ENCODE measurements at regions not wholly inside any gene's neighbourhood (a gene's known extent, or its start where the extent isn't known, plus 50 kb on each side); places are given as distances from the start of the nearest gene placed in this dataset.

GRCh38 chr16:47938272-47938671 lies 217.5 kb downstream of the ABCC12 start:
- Histone ChIP-seq H3K27me3 (ENCODE audit: control insufficient read depth, insufficient read depth, low read length) (peaks cover 4% of the 10 kb centered on the region), H3K27ac (ENCODE audit: low read depth, low read length) (no peak overlapping the region), H3K4me3 (ENCODE audit: low read depth, low read length) (no peak overlapping the region), H3K9me3 (ENCODE audit: control insufficient read depth, insufficient read depth, low read length) (no peaks in the 10 kb centered on the region)
- DNase-seq (ENCODE audit: low read depth, low spot score), result no peak
- ChIA-PET CTCF (no interaction called here), POLR2A (no interaction called here)
- no peak for TF ChIP-seq CTCF (IDR thresholded peaks at IDR 0.05; ENCODE audit: low read depth, low read length)

DNA sequence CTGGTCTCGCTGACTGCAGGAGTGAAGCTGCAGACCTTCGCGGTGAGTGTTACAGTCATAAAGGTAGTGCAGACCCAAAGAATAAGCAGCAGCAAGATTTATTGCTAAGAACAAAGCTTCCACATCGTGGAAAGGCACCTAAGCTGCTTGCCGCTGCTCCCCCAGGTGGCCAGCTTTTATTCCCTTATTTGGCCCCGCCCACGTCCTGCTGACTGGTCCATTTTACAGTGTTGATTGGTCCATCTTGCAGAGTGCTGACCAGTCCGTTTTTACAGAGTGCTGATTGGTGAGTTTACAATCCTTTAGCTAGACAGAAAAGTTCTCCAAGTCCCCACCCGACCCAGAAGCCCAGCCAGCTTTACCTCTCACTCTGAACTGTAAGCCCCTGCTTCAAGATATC lies 227.8 kb downstream of the ABCC12 start:
- CTCF ChIA-PET, result no interaction called here
- DNase-seq (ENCODE audit: low read depth, low spot score), result no peak
- no peak for TF ChIP-seq CTCF (IDR thresholded peaks at IDR 0.05; ENCODE audit: low read depth, low read length)
- H3K9me3 ChIP-seq (ENCODE audit: control insufficient read depth, insufficient read depth, low read length), result no peaks in the 10 kb centered on the region
- POLR2A ChIA-PET, result no interaction called here
- H3K4me3 ChIP-seq (ENCODE audit: low read depth, low read length), result no peak overlapping the region
- H3K27me3 ChIP-seq (ENCODE audit: control insufficient read depth, insufficient read depth, low read length), result peaks cover 4% of the 10 kb centered on the region
- H3K27ac ChIP-seq (ENCODE audit: low read depth, low read length), result no peak overlapping the region

- ChIA-PET POLR2A (no interaction called here), CTCF (no interaction called here)
- no peak for TF ChIP-seq CTCF (IDR thresholded peaks at IDR 0.05; ENCODE audit: low read depth, low read length)
- Histone ChIP-seq H3K27me3 (ENCODE audit: control insufficient read depth, insufficient read depth, low read length) (peaks cover 4% of the 10 kb centered on the region), H3K27ac (ENCODE audit: low read depth, low read length) (no peak overlapping the region), H3K4me3 (ENCODE audit: low read depth, low read length) (no peak overlapping the region), H3K9me3 (ENCODE audit: control insufficient read depth, insufficient read depth, low read length) (no peaks in the 10 kb centered on the region)
- no peak for DNase-seq (ENCODE audit: low read depth, low spot score)
Measured at GRCh38 chr16:47927330-47927729, 228.5 kb downstream of the ABCC12 start.

DNA sequence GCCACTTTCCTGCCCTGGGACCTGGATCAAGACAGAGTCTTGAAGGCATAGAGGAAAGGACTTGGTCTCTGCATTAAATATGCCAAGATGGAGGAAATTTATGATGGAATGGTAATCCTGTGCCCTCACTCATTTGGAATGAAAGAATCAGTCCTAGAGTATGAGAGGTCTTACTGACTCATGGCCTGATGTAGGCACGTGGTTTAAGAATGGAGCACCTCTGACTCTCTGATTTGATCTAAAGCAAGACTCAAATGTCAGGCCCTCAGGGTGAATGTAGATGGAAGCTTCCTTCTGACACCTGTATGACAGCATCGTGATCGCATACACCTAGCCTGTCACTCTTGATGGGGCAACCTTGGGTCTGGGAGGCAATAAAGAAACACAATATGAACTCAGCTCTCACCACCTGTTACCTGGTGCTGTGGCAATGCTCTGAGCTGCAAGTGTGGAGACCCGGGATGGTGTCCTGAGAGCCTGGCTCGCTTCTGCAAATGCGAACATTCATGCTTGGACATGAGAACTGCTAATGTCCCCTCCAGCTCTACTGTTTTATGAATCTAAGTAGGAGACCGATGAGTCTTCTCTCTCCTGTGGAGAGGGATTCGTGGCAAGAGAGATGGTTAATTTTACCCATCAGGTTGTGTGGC lies 229.9 kb downstream of the ABCC12 start:
- CTCF ChIA-PET, result interaction anchor here (1.3 kb wide), 1 partner anchor 239 kb away, joined by 3 read pairs; no protein-coding TSS in a partner anchor
- Histone ChIP-seq H3K27ac (ENCODE audit: low read depth, low read length) (no peak overlapping the region), H3K4me3 (ENCODE audit: low read depth, low read length) (no peak overlapping the region), H3K27me3 (ENCODE audit: control insufficient read depth, insufficient read depth, low read length) (peaks cover 4% of the 10 kb centered on the region), H3K9me3 (ENCODE audit: control insufficient read depth, insufficient read depth, low read length) (no peaks in the 10 kb centered on the region)
- DNase-seq (ENCODE audit: low read depth, low spot score), result no peak
- TF ChIP-seq CTCF (IDR thresholded peaks at IDR 0.05; ENCODE audit: low read depth, low read length), result no peak
- POLR2A ChIA-PET, result no interaction called here

DNA sequence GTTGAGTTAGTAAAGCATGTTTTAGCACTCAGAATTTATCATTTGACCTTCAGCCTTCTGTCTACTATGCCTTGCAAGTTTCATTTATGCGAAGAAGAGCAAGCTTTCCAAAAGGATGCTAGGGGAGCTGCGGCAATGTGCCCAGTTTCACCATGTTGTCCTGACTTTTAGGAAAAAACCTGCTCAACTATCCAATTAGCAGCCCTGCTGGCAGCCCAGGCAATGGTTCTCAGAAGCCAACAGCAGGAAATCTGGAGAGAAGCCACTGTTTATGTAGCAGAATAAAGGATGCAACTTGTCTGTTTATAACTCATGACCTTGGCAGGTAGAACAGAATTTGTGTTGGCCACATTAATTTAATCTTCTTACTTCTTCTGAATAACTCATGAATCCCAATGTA lies 230.8 kb downstream of the ABCC12 start:
- no peaks in the 10 kb centered on the region for H3K9me3 ChIP-seq (ENCODE audit: control insufficient read depth, insufficient read depth, low read length)
- no peak for TF ChIP-seq CTCF (IDR thresholded peaks at IDR 0.05; ENCODE audit: low read depth, low read length)
- ChIA-PET CTCF (no interaction called here), POLR2A (no interaction called here)
- peaks cover 4% of the 10 kb centered on the region for H3K27me3 ChIP-seq (ENCODE audit: control insufficient read depth, insufficient read depth, low read length)
- H3K27ac ChIP-seq (ENCODE audit: low read depth, low read length), result no peak overlapping the region
- no peak overlapping the region for H3K4me3 ChIP-seq (ENCODE audit: low read depth, low read length)
- DNase-seq (ENCODE audit: low read depth, low spot score), result no peak
